GM23248 (cell line): ENCODE measurements at regions not wholly inside any gene's neighbourhood (a gene's known extent, or its start where the extent isn't known, plus 50 kb on each side); places are given as distances from the start of the nearest gene placed in this dataset.

ENCODE experiments used
- EZH2 ChIP-seq: fragments of 200-600 bp; sonication (generic); IDR thresholded peaks from 2 replicates; pipeline ENCODE4 v1.6.1; 2018; ENCODE audit warnings: antibody characterized with exemption, mild to moderate bottlenecking; ENCODE audit not compliant: insufficient read depth, poor library complexity, severe bottlenecking
- EZH2phosphoT487 ChIP-seq: fragments of 200-600 bp; sonication (generic); IDR thresholded peaks from 2 replicates; pipeline ENCODE4 v1.6.1; 2018; ENCODE audit warnings: antibody characterized with exemption, moderate library complexity, mild to moderate bottlenecking, low read depth; ENCODE audit not compliant: insufficient read depth

GRCh38 chr7:25666671-25667060 lies 438.4 kb upstream of the NPVF start:
- TF ChIP-seq EZH2 (no peak), EZH2phosphoT487 (no peak)
